Stomach (tissue), 8 donors: ENCODE measurements at regions not wholly inside any gene's neighbourhood (a gene's known extent, or its start where the extent isn't known, plus 50 kb on each side); places are given as distances from the start of the nearest gene placed in this dataset.

Experiments
- DNase-seq, 2 donors: peaks; one replicate each; pipeline versions ENCODE4 v3.0.0 to v3.0.0-alpha.2; 2013 to 2019
- H3K27ac ChIP-seq, 5 donors: fragments of 200-600 bp in 4 of 5; sonication (generic) in 4 of 5; one replicate each; pipeline ENCODE4 v1.5.1; 2013 to 2019; ENCODE audit warnings: mild to moderate bottlenecking in 1 of 5, moderate library complexity in 1 of 5
- H3K27me3 ChIP-seq, 3 donors: fragments of 200-600 bp; sonication (generic); one replicate each; pipeline ENCODE4 v1.5.1; 2017 to 2019; ENCODE audit warnings: mixed run types in 1 of 3
- H3K36me3 ChIP-seq, 4 donors: fragments of 200-600 bp; sonication (generic); 1 replicate in 3 of 4; 2 replicates in 1 of 4; pipeline ENCODE4 v1.5.1; 2016 to 2019
- H3K4me1 ChIP-seq, 4 donors: fragments of 200-600 bp; sonication (generic); one replicate each; pipeline ENCODE4 v1.5.1; 2016 to 2019
- H3K4me3 ChIP-seq, 4 donors: fragments of 200-600 bp; sonication (generic) in 3 of 4; one replicate each; pipeline ENCODE4 v1.5.1; 2016 to 2019; ENCODE audit warnings: mild to moderate bottlenecking in 1 of 4
- H3K9me3 ChIP-seq, 4 donors: fragments of 200-600 bp; sonication (generic); one replicate each; pipeline ENCODE4 v1.5.1; 2016 to 2019
- EP300 ChIP-seq: sonication (generic); formaldehyde crosslinking; IDR thresholded peaks from one replicate; pipeline ENCODE4 v1.6.1; 2017; ENCODE audit warnings: antibody characterized with exemption
- POLR2A ChIP-seq, 4 donors: fragments of 450-650 bp; IDR thresholded peaks; one replicate each; pipeline ENCODE4 v1.6.1; 2016; ENCODE audit warnings: antibody characterized with exemption in 4 of 4, control low read depth in 2 of 4, mild to moderate bottlenecking in 1 of 4, moderate library complexity in 1 of 4
- POLR2AphosphoS5 ChIP-seq, 3 donors: sonication (generic); formaldehyde crosslinking; IDR thresholded peaks; one replicate each; pipeline ENCODE4 v1.6.1; 2016; ENCODE audit warnings: antibody characterized with exemption in 3 of 3
- WGBS, 5 donors: extraction: QIAGEN DNeasy Blood & Tissue Kit in 3 of 5; methylation state at CpG; one replicate each; pipeline versions ENCODE4 v1.1.5 to v1.1.7; 2013 to 2018; 5-methylcytosine and 5-hydroxymethylcytosine counted together
- intact Hi-C: fragments of 100-400 bp; cut with DNase I; formaldehyde crosslinking; loops from one replicate; pipeline ENCODE4 v1.15.1; 2023; ENCODE audit warnings: low total_unique reads
- TF ChIP-seq, protein P1 (sequence below), 7 experiments: fragments of 450-650 bp in 4 of 7; fragments of 200-600 bp in 3 of 7; sonication (generic) in 3 of 7; IDR thresholded peaks; one replicate each; pipeline ENCODE4 v1.5.1; 2016 to 2019; ENCODE audit warnings: antibody characterized with exemption in 7 of 7, control low read depth in 2 of 7, mild to moderate bottlenecking in 1 of 7
- donor health status: healthy with polysubstance abuse.
- donor health status: Bipolar disorder and iron deficiency.
- donor health status: healthy.

DNA sequence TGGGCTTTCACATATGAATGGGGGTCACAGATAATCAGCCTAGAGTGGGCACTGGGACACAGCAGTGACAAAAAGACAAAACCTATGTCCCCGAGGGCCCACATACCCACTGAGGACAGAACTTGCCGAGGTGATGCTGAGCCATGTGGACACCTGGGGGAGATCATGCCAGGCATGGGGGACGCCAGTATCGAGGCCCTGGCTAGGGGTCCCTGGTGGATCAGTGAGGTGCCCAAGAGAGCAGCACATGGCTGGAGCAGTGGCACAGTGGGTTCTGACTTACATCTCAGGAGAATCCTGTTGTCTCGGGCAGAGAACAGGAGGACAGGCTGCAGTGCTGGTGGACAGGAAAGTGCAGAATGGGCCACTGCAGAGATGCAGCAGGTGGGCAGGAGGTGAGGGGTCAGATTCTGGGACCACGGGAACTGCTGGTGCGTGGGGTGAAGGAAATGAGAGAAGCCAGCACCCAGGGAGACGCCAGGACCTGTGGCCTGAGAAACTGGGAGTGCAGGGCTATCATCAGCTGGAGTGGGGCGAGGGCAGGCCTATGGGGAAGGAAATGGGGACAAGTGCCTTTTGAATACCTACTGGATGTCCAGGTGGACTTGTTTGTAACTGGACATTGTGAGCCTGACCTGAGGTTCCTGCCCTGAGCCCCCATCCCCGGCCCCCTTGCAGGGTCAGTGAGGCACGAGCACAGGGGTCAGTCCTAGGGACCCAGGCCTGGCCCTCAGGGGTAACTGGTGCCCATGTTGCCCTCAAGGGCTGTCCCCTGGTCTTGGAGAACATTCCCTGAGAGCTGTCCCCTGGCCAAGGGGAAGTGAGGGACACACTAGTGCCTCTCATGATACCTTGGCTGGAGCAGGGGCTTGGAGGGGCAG is 91.2 kb upstream of the RET start:
- intact Hi-C loops: no loop called here
- Histone ChIP-seq H3K9me3 (no peaks in the 10 kb centered on the region), H3K27ac (no peak overlapping the region), H3K27me3 (no peaks in the 10 kb centered on the region), H3K4me1 (peaks cover 0 to 11% (median 7%) of the 10 kb centered on the region in 4 donors), H3K4me3 (no peak overlapping the region), H3K36me3 (no peaks in the 10 kb centered on the region)
- TF ChIP-seq POLR2A (IDR thresholded peaks at IDR 0.05): no peak
- peak; percentile 0 to 21 for DNase-seq
- 70 to 91% (median 86%) methylated on average over 9 to 11 of the region's 11 CpGs for WGBS, 5 donors

- no peaks in the 10 kb centered on the region for H3K36me3 ChIP-seq
- no peak overlapping the region for H3K27ac ChIP-seq
- DNase-seq: no peak
- TF ChIP-seq, protein P1, sequence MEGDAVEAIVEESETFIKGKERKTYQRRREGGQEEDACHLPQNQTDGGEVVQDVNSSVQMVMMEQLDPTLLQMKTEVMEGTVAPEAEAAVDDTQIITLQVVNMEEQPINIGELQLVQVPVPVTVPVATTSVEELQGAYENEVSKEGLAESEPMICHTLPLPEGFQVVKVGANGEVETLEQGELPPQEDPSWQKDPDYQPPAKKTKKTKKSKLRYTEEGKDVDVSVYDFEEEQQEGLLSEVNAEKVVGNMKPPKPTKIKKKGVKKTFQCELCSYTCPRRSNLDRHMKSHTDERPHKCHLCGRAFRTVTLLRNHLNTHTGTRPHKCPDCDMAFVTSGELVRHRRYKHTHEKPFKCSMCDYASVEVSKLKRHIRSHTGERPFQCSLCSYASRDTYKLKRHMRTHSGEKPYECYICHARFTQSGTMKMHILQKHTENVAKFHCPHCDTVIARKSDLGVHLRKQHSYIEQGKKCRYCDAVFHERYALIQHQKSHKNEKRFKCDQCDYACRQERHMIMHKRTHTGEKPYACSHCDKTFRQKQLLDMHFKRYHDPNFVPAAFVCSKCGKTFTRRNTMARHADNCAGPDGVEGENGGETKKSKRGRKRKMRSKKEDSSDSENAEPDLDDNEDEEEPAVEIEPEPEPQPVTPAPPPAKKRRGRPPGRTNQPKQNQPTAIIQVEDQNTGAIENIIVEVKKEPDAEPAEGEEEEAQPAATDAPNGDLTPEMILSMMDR (IDR thresholded peaks at IDR 0.05): no peak
- TF ChIP-seq EP300: no peak
- no peak for TF ChIP-seq POLR2AphosphoS5 (IDR thresholded peaks at IDR 0.05)
- TF ChIP-seq POLR2A (IDR thresholded peaks at IDR 0.05): no peak
- peaks cover 0 to 4% (median 3%) of the 10 kb centered on the region in 4 donors for H3K4me1 ChIP-seq
- H3K27me3 ChIP-seq: no peaks in the 10 kb centered on the region
- no peaks in the 10 kb centered on the region for H3K9me3 ChIP-seq
- H3K4me3 ChIP-seq: no peak overlapping the region
- intact Hi-C loops: no loop called here
- WGBS, 5 donors: 60 to 76% (median 71%) methylated on average over 4 of the region's 4 CpGs
These were observed 90.2 kb upstream of the RET start for GRCh38 chr10:42986633-42987032.

DNA sequence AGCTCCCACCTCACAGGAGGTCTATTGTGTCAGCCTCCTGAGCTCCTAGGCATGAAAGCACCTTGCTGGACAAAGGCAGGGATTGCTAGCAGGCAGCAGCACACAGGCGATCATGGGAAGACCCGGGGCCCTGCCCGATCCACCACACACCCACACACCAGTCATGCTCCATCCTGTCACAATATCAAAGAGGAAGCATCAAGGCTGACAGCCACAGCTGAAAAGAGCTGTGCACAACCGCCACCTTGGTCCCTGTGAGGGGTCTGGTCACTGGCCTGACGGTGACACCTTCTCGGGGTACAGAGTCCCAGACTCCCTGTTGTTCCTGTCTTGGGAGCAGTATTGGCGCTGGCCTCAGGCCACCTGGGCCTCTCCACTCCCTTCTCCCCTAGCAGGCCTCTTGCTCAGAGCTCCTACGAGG is 89.7 kb upstream of the RET start:
- no peak for TF ChIP-seq EP300
- no peak for TF ChIP-seq POLR2A (IDR thresholded peaks at IDR 0.05)
- TF ChIP-seq, protein P1 (IDR thresholded peaks at IDR 0.05): no peak
- TF ChIP-seq POLR2AphosphoS5 (IDR thresholded peaks at IDR 0.05): no peak
- no peaks in the 10 kb centered on the region for H3K36me3 ChIP-seq
- intact Hi-C loops: no loop called here
- H3K4me3 ChIP-seq: no peak overlapping the region
- no peak overlapping the region for H3K27ac ChIP-seq
- no peaks in the 10 kb centered on the region for H3K9me3 ChIP-seq
- WGBS, 5 donors: 76 to 84% (median 81%) methylated on average over 3 to 8 of the region's 8 CpGs
- H3K4me1 ChIP-seq: peaks cover 0 to under 1% (median 0%) of the 10 kb centered on the region in 4 donors
- no peak for DNase-seq
- no peaks in the 10 kb centered on the region for H3K27me3 ChIP-seq

- Histone ChIP-seq H3K27me3 (no peaks in the 10 kb centered on the region), H3K9me3 (no peaks in the 10 kb centered on the region), H3K4me3 (no peak overlapping the region), H3K27ac (no peak overlapping the region), H3K4me1 (no peaks in the 10 kb centered on the region), H3K36me3 (no peaks in the 10 kb centered on the region)
- TF ChIP-seq, protein P1 (IDR thresholded peaks at IDR 0.05): no peak
- TF ChIP-seq POLR2A (IDR thresholded peaks at IDR 0.05) (no peak), POLR2AphosphoS5 (IDR thresholded peaks at IDR 0.05) (no peak), EP300 (no peak)
- intact Hi-C loops: no loop called here
- 76 to 83% (median 82%) methylated on average over 6 to 7 of the region's 7 CpGs for WGBS, 5 donors
- DNase-seq: no peak
These were observed 89.3 kb upstream of the RET start for GRCh38 chr10:42987575-42987974.

GRCh38 chr10:42988069-42988468 is 88.8 kb upstream of the RET start:
- Histone ChIP-seq H3K36me3 (no peaks in the 10 kb centered on the region), H3K27ac (no peak overlapping the region), H3K4me3 (no peak overlapping the region), H3K9me3 (no peaks in the 10 kb centered on the region), H3K27me3 (no peaks in the 10 kb centered on the region), H3K4me1 (no peaks in the 10 kb centered on the region)
- DNase-seq: no peak
- intact Hi-C loops: no loop called here
- TF ChIP-seq POLR2AphosphoS5 (IDR thresholded peaks at IDR 0.05) (no peak), POLR2A (IDR thresholded peaks at IDR 0.05) (no peak), EP300 (no peak)
- WGBS, 5 donors: 85 to 91% (median 90%) methylated on average over 6 to 7 of the region's 7 CpGs
